Suppressor macrophage (primary cell): ENCODE measurements at regions not wholly inside any gene's neighbourhood (a gene's known extent, or its start where the extent isn't known, plus 50 kb on each side); places are given as distances from the start of the nearest gene placed in this dataset.

Experiments used
- DNase-seq, 4 experiments: peaks; one replicate each; pipeline ENCODE4 v3.0.0-alpha.2; 2020 to 2022

DNA sequence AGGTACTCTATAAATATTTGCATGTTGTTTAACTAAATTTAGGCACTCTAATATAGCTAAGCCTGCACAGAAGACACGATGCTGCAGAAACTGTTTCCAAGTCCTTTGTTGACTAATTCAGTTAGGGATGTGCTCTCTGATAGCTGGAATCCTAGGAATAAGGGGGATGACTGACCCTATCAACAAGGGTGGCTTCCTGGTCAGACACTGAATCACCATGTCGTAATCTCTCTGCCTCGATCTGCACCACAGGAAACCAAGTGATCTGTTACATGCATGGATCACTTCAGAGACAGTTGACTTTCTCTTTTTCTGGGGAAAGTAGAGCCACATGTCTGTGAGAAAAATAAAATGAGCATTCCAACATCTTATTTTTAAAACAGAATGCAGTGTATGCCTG, 169.1 kb downstream of the GUCY2F start:
- DNase-seq: peak in 1 of 4 experiments; percentile 3

DNA sequence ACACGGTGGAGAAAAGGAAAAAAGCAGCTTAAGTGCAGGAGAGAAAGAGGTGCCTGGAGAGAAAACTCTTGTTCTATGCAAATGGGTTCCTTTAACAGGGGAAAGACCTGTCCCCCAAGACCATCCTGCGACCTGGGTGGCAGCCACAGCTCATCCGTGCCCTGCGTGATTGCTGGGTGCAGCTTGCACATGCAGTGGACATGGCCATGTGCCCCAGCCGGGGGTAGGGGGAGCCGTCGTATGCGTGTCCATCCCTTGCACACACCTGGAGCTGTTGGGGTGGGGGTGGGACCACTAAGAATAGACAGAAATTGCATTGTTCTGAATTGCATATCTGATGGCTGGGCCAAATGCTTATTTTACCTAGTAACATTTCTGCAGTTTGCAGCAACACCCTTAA, 171.9 kb downstream of the GUCY2F start:
- no peak for DNase-seq

DNA sequence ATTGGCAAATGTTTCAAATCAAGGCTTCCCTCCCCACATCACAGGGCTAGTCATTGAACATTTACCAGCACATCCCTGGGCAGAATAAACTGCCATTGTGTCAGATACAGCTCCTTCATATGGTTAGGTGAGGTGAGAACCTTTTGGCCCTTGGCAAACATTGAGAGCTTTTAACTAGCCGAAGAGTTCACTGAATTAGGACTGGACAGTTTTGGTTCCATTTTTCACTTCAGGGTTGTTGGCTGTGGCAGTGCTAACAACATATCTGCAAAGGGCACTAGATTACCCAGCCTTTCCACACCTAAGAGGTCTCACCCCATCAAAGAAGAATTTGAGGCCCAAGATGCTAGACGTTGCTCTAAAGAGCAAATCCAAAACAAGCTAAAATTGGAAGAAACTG, 180.7 kb downstream of the GUCY2F start:
- no peak for DNase-seq

DNA sequence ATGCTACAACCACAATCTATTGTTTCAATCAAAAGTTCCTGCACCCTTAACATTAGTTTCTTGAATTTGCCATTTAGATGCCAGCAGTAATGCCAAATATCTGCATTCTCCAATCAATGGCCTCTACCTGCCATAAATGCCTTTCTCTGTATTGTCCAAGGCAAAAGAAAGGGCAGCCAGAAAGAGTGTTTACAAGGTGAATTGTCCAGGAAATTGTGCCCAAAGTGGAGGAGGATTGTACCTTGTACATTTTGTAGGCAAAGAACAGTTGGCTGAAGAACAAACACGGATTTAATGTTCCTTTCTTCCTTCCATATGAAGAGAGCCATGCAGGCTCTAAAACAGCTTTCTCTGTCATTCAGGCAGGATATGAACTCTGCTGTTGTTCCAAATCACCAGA, 181.5 kb downstream of the GUCY2F start:
- no peak for DNase-seq

DNA sequence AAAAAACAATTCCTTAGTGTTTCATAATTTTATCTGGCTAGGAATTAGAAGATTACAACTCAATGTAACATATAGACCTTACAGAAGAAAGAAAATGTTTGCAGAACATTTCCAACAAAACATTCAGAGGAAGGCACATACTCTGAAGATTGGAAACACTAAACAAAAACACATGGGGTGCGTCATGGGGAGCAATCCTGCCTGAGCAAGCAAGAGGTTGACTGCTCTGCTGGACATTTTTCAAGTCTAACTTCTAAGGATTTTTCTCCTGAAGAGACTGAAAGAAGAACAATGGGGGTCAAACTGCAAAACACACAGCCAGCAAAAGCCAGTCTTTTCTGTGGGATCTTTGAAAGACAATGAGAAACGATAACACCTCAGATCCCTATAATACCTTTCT, 182.8 kb downstream of the GUCY2F start:
- no peak for DNase-seq

DNA sequence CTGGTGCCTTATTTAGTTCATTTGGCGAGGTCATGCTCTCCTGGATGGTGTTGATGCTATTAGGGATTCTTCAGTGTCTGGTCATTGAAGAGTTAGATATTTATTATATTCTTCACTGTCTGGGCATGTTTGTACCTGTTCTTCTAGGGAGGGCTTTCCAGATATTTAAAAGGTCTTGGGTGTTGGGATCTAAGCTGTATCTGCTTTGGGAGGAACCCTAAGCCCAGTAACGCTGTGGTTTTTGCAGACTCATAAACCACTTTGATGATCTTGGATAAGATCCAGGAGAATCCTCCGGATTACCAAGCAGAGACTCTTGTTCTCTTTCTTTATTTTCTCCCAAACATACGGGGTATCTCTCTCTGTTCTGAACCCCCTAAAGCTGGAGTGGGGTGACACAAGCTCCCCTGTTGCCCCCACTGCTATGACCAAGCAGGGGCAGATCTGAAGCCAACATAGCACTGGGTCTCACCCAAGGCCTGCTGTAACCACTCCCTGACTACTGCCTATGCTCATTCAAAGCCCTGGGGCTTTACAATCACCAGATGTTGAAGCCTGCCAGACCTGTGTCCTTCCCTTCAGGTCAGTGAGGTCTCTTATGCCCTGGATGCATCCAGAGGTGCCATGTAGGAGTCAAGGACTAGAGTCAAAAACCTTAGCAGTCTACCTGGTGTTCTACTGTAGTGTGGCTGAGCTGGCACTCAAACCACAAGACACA, 187.6 kb downstream of the GUCY2F start:
- no peak for DNase-seq

DNA sequence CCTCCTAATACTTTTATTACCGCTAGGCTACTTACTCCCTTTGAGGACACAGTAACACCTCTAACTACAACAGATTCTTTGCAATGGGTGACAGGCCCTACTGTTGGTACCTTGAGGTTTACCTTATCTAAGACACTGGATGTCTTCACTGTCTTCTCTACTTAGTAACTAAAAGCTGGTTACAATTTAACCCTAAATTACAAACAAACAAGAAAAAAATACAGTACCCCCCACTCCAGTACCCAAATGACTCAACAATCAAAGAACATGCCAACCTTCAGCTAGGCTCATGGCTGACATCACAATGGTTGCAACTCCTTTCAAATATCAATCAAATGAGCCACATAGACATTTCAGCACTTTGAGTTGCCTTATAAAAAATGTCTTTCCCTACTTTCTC, 198.0 kb downstream of the GUCY2F start:
- DNase-seq: no peak

DNA sequence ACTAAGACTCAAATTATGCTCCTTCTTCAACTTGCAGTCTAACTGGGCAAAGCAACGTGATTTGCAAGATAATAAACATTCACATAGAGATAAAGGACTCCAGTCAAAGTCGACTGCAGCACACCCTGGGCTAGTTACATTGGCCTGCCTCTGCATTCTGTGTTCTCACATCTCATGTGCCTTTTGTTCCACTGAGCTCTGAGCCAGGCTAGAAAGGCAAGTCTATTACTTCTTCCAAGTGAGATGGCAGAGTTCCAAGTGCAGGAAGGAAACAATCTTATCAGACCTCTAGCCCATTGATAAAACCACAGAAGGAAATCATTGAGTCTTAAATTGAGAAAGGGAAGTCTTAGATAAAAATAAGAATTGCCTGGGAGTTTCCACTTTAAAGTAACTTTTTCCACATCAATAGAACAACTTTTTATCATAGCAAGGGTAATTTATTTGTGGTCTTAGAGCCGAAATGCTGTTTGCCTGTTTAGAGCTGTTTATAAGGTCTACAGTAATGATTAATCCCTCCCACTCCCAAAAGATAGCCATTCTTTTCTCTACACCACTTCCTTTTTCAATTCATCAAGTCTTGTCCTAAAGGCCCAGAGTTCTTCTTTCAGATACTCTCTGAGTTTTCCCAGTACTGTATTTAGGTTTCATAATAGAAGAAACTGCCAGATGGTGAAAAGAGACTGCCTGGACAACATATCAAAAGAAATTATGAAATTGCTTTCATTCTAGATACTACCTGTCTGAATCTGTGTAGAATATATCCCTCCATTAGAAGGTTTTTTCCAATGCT, 200.2 kb downstream of the GUCY2F start:
- peak in 3 of 4 experiments; percentile 3 to 26 (median 11) for DNase-seq

DNA sequence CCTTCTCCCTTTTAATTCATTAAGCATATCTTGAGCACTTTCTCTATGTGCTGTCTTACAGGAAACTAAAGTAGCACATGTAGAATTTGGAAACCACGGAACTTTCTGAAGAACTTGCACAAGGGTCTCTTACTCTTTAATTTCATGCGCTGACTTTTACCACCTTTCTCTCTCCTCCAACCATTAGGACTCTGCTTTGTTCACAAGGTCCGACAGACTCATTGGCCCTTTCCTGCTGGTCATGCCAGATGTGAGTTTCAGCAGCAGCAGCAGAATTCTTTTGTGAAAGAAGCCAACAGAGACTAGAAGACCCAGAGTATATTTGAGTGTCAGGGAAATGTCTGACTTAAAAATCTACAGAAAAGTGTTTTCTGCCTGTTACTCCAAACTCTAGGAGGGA, 207.1 kb downstream of the GUCY2F start:
- no peak for DNase-seq

DNA sequence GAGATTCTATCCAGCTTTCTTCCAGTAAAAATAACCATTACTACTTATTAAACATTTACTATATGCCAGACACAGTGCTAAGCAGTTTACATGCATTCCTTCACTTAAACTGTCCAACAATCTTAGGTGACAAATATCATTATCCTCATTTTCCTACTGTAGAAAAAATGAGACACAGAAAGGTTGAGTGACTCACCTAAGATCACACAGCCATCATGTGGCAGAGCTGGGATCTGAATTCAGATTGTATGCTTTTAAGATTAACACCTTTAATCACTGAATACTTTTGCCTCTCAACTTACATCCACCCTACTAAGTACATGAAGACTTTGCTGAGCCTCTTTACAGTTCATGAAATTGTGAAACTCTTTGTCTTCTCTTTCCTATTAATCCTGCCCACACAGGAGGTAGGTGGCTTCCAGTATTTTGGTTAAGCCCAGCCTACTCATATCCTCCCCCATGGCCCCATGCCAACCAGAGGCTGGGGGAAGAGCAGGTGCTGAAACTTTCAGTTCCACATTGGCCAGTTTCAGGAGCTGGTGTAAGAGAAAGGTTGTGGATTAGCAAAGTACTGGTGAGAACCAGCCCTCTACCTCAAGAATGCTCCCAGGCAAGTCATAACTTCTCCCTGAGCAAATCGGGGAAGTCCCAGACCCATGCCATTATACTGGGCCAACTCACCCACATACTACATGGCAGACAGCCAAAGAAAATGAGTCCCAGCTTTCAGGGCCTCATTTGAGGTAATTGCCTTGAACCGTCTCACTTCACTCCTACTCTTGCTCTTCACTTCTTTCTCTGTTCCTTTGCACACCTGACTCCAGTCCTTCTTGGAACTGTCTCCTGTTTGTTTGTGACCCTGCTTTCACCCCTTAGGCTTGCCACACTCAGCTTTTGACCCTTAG, 211.1 kb downstream of the GUCY2F start:
- peak; percentile 61 to 82 (median 79) for DNase-seq

DNA sequence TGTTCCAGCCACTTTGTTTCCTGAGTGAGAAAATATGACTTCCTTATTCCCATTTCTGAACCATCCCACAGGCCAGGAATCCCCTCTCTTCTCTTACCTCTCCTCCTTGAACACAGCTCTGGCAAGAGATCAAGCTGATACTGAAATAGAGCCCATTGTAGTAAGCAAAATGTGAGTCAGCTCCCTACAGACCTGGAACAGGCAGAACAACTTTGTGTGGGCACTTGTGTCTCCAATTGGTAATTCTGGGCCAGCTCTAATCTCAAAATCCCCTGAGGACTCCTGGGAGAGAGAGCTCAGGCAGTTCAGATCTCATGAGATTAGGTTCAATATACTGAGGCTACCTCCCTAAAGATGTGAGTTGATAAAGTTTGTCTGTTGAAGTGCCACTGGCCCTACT, 213.5 kb downstream of the GUCY2F start:
- DNase-seq: no peak

DNA sequence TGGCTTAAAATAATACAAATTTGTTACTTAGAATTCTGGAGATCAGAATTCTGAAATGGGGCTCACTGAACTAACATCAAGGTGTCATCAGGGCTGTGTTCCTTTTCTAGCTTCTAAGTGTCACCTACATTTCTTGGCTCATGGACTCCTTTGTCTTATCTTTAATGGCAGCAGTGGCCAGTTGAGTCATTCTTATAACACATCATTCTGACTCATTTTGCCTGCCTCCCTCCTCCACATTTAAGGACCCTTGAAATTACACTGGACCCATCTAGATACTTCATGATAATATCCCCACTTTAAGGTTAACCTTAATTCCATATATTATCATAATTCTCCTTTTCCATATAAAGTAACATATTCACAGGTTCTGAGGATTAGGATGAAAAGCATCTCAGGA, 215.9 kb downstream of the GUCY2F start:
- DNase-seq: no peak

DNA sequence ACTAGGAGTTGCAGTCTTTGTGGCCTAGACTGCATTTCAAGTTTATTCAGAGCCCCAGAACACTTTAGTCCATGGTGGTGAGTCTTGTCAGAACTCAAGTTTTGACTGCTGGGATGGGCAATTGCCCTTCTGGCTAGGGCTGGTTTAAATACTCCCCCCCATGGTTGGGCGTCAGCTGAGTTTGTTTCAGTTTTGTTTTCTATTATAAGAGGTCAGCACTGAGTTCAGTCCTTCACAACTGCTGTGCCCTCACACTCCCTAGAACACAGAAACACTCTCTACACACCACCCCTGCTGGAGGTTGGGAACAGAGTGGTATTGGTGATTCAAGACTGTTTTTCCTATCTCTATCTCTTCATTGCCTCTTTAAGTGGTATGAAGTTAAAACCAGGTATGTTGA, 217.0 kb downstream of the GUCY2F start:
- no peak for DNase-seq

DNA sequence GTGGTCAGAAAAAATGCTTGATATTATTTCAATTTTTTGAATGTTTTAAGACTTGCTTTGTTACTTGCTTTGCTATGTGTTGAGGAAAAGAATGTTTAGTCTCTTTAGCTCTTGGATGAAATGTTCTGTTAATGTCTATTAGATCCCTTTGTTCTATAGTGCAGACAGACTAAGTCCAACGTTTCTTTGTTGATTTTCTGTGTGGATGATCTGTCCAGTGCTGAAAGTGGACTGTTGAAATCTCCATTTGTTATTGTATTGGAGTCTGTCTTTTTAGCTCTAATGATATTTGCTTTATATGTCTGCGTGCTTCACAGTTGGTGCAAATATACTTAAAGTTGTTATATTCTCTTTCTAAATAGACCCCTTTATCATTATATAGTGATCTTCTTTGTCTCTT, 220.6 kb downstream of the GUCY2F start:
- no peak for DNase-seq

DNA sequence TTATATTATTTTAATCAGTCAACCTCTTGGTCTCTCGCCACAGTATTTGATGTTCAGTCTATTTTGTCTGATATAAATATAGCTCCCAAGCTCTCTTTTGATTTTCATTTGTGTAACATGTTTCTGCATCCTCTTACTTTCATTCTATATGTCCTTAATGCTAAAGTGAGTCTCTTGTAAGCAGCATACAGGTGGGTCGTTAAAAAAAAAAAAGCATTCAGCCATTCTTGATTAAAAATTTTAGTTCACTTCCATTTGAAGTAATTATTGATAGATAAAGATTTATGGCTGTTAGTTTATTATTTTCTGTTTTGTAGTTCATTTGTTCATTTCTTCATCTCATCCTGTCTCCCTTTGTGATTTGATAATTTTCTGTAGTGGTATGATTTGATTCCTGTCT, 229.1 kb downstream of the GUCY2F start:
- DNase-seq: no peak

DNA sequence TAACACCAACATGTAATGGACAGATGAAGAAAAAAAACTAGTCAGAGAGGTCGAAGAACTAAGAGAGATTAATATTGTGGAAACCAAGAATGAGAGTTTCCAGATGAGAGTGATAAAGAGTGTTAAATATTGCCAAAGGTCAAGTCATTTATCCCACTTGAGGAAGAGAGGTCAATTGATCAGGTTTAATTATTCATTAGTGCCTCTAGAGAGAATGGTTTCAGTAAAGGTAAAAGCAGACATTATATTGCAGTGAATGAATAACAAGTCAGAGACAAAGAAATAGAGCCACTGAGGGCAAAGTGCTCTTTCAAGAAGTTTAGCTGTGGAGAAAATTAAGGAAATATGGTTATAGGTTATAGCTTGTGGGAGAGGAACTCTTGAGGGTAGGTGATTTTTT, 263.1 kb downstream of the GUCY2F start:
- no peak for DNase-seq

DNA sequence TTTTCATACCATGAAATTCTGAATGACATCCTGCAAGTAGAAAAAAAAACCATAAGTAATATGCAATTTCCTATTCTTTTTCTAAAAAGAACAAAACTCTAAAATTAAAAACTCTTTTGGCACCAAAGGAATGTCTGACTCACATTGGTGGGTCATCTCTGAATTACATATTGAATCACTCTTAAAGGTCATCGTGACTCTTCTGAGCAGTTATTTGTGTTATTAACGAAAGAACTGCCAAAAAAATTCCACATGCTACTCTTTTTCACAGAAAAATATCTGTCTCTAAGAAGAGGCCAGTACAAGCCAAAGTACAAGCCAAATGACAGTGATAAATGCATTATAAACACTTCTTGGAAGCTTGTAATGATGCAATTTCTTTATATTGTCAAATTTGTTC, 282.2 kb downstream of the GUCY2F start:
- no peak for DNase-seq

DNA sequence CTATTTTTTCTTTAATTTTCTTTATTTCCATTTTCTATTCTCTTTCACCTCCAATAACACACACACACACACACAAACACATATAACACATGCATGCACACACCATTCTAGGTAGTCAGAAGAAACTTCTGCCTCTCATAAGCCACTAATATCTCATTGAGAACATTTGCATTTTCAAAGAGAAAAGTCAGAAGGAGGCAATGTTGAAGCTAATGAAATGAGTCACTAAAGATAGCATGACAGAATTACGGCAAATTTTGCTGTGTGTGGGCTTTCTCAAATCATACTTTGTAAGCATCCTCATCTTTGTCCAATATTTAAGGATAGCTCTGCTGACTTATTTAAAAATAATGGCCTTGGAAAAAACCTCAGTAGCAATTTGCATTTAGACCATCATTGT, 291.3 kb downstream of the GUCY2F start:
- DNase-seq: no peak

DNA sequence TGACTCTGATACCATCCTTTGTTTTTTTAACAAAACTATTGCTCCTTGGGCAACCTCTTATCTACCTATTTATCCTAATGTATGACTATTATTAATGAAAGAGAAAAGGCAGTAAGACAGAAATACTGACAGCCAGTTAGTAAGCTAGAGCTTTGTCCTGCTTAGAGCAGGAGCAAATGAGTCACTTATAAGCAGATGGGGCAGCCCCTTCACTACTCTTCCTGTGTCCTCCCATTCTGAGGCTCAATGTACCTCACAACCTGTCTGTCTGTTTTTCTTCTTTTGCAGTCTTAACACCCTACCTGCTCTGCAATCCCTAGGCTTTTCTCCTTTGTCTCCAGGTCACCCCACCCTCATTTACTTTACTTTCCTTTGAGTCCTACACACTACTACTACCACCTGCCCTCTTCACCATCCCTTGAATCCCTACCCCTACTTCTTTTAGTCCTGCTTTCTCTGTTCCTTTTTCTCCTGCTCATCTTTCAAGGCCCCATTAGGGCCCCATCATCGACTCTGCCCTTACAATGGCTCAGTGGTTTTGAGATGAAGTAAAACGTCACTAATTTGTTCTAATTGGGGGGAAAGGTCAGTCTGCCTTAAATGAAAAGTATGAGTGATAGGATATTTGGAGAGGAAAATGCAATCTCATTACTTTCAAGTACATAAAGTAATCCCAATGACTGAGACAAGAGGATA, 294.3 kb downstream of the GUCY2F start:
- DNase-seq: no peak

DNA sequence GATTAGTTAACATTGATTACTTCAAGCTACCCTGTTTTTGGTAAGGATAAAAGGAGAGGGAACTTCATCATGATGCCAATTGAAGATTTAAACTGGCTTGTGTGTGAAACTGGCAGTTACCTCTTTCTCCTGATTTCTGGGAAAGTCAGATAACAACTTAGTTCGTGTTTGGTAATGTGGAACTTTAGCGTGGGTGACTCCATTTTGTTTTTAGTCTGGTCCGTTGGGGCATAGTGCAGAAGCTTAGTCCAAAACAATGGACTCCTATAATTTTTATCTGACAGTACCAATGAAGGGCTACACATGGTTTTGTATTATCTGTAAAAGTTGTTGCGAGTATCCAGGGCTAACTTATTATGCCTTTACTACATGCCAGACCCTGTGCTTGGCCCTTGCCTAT, 294.9 kb downstream of the GUCY2F start:
- no peak for DNase-seq

DNA sequence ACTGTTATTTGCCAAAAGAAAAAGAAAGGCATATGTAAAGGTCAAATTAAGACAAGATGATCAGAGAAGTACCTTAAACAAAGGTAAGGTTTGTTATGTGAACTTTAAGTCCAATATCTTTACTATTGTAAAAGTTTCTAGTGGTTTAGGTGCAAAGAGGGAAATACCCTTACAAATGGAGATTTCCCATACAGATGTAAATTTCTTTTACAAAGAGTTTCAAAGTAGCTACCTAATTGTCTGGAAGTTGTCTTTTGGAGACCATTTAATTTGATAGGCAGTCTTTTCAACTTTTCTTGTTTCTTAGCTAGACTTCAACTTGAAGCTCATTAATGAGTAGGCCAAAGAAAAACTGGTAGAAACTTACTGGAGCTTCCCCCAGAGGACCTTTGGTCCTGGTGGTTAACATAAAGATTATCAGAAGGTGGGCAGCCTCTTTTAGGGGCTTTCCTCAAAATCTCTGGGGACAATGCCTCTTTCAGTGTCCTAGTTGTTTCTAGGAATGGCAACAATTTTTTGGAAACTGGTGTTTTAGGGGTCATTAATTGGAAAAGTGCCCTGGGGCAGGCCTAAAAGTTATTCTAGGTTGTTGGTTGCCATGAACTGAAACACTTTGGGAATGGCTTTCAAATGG, 297.3 kb downstream of the GUCY2F start:
- no peak for DNase-seq

DNA sequence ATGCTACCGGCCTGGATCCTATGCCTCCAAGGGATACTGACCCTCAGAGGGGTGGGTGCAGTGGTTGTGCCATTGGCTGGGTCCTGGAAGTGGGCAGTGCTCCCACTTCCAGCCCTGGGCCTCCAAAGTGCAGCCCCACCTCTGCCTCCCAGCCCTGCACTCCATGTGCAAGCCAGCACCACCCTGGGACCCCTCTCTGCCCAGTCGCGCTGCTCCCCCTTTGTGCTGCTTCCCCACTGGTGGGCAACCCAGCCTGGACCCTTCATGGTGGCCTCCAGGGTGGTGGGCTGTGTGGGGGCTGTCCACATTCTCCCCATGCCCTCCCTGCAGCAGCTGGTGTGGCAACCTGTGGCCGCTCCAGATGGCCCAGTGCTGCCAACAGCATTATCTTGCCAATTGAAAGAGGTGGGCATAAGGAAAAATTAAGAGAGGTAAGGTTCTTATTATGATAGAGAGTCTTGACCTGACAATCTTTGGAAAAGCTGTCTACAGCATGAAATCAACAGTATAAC, 309.7 kb downstream of the GUCY2F start:
- DNase-seq: no peak
